Right atrium auricular region (tissue), 2 donors: ENCODE measurements at regions not wholly inside any gene's neighbourhood (a gene's known extent, or its start where the extent isn't known, plus 50 kb on each side); places are given as distances from the start of the nearest gene placed in this dataset.

Source experiments
- DNase-seq: peaks from one replicate; pipeline ENCODE4 v3.0.0-alpha.2; 2019; ENCODE audit warnings: low spot score
- H3K27ac ChIP-seq, 2 donors: fragments of 200-600 bp; sonication (generic); 1 replicate in 1 of 2; 2 replicates in 1 of 2; pipeline ENCODE4 v1.5.1; 2016 to 2019
- H3K27me3 ChIP-seq, 2 donors: fragments of 200-600 bp; sonication (generic); one replicate each; pipeline versions ENCODE4 v1.5.1 to v1.6.0; 2017 to 2019
- H3K36me3 ChIP-seq: fragments of 200-600 bp; sonication (generic); one replicate; pipeline ENCODE4 v1.5.1; 2016
- H3K4me1 ChIP-seq, 2 donors: fragments of 200-600 bp; sonication (generic); one replicate each; pipeline versions ENCODE4 v1.5.1 to v1.6.0; 2017 to 2019
- H3K4me3 ChIP-seq, 2 donors: fragments of 200-600 bp; sonication (generic); 1 replicate in 1 of 2; 2 replicates in 1 of 2; pipeline ENCODE4 v1.5.1; 2017 to 2019; ENCODE audit warnings: mild to moderate bottlenecking in 1 of 2, moderate library complexity in 1 of 2
- H3K9me3 ChIP-seq, 2 donors: fragments of 200-600 bp; sonication (generic); one replicate each; pipeline ENCODE4 v1.5.1; 2019
- TF ChIP-seq, protein P1 (sequence below), 2 donors: fragments of 200-600 bp; sonication (generic); IDR thresholded peaks; one replicate each; pipeline ENCODE4 v1.5.1; 2019; ENCODE audit warnings: antibody characterized with exemption in 2 of 2

- TF ChIP-seq, protein P1, sequence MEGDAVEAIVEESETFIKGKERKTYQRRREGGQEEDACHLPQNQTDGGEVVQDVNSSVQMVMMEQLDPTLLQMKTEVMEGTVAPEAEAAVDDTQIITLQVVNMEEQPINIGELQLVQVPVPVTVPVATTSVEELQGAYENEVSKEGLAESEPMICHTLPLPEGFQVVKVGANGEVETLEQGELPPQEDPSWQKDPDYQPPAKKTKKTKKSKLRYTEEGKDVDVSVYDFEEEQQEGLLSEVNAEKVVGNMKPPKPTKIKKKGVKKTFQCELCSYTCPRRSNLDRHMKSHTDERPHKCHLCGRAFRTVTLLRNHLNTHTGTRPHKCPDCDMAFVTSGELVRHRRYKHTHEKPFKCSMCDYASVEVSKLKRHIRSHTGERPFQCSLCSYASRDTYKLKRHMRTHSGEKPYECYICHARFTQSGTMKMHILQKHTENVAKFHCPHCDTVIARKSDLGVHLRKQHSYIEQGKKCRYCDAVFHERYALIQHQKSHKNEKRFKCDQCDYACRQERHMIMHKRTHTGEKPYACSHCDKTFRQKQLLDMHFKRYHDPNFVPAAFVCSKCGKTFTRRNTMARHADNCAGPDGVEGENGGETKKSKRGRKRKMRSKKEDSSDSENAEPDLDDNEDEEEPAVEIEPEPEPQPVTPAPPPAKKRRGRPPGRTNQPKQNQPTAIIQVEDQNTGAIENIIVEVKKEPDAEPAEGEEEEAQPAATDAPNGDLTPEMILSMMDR (IDR thresholded peaks at IDR 0.05) = no peak
- H3K27ac ChIP-seq = no peak overlapping the region
- no peaks in the 10 kb centered on the region for H3K36me3 ChIP-seq
- no peaks in the 10 kb centered on the region for H3K27me3 ChIP-seq
- H3K4me1 ChIP-seq = no peaks in the 10 kb centered on the region
- DNase-seq = no peak
- H3K4me3 ChIP-seq = no peak overlapping the region
- no peaks in the 10 kb centered on the region for H3K9me3 ChIP-seq
These were observed 217.3 kb downstream of the PTPRU start for GRCh38 chr1:29453502-29454240.

GRCh38 chr1:29452463-29453230 lies 216.3 kb downstream of the PTPRU start:
- Histone ChIP-seq H3K27ac (no peak overlapping the region), H3K36me3 (no peaks in the 10 kb centered on the region), H3K9me3 (no peaks in the 10 kb centered on the region), H3K4me1 (no peaks in the 10 kb centered on the region), H3K27me3 (no peaks in the 10 kb centered on the region), H3K4me3 (no peak overlapping the region)
- no peak for DNase-seq
- TF ChIP-seq, protein P1 (IDR thresholded peaks at IDR 0.05) = no peak

GRCh38 chr1:29451368-29451892 lies 215.1 kb downstream of the PTPRU start:
- Histone ChIP-seq H3K9me3 (no peaks in the 10 kb centered on the region), H3K27me3 (no peaks in the 10 kb centered on the region), H3K4me3 (no peak overlapping the region), H3K4me1 (no peaks in the 10 kb centered on the region), H3K27ac (no peak overlapping the region), H3K36me3 (no peaks in the 10 kb centered on the region)
- DNase-seq = no peak
- TF ChIP-seq, protein P1 (IDR thresholded peaks at IDR 0.05) = no peak

GRCh38 chr1:29450591-29450990 lies 214.3 kb downstream of the PTPRU start:
- TF ChIP-seq, protein P1 (IDR thresholded peaks at IDR 0.05) = no peak
- no peak for DNase-seq
- no peaks in the 10 kb centered on the region for H3K36me3 ChIP-seq
- H3K9me3 ChIP-seq = no peaks in the 10 kb centered on the region
- H3K27ac ChIP-seq = no peak overlapping the region
- no peaks in the 10 kb centered on the region for H3K4me1 ChIP-seq
- H3K4me3 ChIP-seq = no peak overlapping the region
- H3K27me3 ChIP-seq = no peaks in the 10 kb centered on the region

- no peaks in the 10 kb centered on the region for H3K36me3 ChIP-seq
- no peak overlapping the region for H3K27ac ChIP-seq
- TF ChIP-seq, protein P1 (IDR thresholded peaks at IDR 0.05) = no peak
- H3K27me3 ChIP-seq = no peaks in the 10 kb centered on the region
- H3K4me3 ChIP-seq = no peak overlapping the region
- no peak for DNase-seq
- H3K4me1 ChIP-seq = no peaks in the 10 kb centered on the region
- no peaks in the 10 kb centered on the region for H3K9me3 ChIP-seq
These were observed 212.3 kb downstream of the PTPRU start for GRCh38 chr1:29448456-29449235.
